HG03060 (cell line): ENCODE measurements at regions not wholly inside any gene's neighbourhood (a gene's known extent, or its start where the extent isn't known, plus 50 kb on each side); places are given as distances from the start of the nearest gene placed in this dataset.

Experiments
- ATAC-seq: cut with Tn5 transposase; IDR thresholded peaks from one replicate; pipeline ENCODE4 v1.9.1; 2021; ENCODE audit warnings: low read depth, moderate number of reproducible peaks; ENCODE audit not compliant: unreplicated experiment

DNA sequence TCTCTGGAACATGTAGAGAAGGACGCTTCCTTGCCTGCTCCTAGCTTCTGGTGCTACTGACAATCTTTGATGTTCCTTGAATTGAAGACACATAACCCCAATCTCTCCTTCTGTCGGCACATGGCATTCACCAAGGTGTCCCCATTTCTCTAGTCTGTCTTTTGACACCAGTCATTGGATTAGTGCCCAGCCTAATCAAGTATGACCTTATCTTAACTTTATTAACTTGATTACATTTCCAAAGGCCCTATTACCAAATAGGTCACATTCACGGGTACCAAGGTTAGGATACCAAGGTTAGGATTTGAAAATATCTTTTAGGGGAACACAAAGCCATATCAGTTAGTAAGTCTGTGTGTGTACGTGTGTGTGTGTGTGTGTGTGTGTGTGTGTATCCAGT is 377.9 kb downstream of the CMPK2 start:
- no peak for ATAC-seq

GRCh38 chr2:6492573-6492972 is 373.1 kb downstream of the CMPK2 start:
- ATAC-seq, result no peak

- no peak for ATAC-seq
Observed at GRCh38 chr2:6493266-6493665, 372.4 kb downstream of the CMPK2 start.

GRCh38 chr2:6493669-6494068 is 372.0 kb downstream of the CMPK2 start:
- no peak for ATAC-seq

GRCh38 chr2:6495466-6495865 is 370.2 kb downstream of the CMPK2 start:
- ATAC-seq, result no peak

GRCh38 chr2:6496376-6496775 is 369.3 kb downstream of the CMPK2 start:
- no peak for ATAC-seq

DNA sequence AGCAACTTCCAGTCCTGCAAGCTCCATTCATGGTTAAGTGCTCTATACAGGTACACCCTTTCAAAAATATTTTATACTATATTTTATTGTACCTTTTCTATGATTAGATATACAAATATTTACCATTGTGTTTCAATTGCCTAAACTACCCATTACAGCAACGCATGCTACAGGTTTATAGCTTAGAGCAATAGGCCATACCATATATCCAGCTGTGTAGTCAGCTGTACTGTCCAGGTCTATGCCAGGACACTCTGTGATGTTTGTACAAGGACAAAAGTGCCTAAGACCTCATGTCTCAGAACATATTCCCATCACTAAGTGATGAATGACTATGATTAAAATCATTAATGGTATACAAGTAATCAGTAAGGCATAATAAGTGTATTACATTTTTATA is 368.7 kb downstream of the CMPK2 start:
- ATAC-seq, result no peak

DNA sequence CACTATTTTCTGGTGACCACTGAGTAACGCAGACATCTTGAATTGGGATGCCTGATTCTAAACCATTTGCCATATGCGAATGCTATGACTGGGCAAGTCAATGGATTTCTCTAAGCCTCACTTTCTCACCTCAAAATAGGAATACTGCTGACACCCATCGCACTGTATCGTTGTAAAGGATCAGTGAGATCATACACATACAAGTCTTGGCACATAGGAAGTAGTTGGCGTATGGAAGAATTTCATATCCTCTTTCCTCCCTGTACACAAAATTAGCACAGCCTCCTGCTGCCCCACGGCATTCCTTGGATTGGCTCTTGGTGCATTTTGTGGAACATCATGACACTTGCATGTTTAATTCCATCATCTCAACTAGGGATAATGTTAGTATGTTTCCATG is 366.9 kb downstream of the CMPK2 start:
- ATAC-seq, result no peak

GRCh38 chr2:6499691-6500090 is 366.0 kb downstream of the CMPK2 start:
- no peak for ATAC-seq

GRCh38 chr2:6506361-6506794 is 359.3 kb downstream of the CMPK2 start:
- no peak for ATAC-seq

DNA sequence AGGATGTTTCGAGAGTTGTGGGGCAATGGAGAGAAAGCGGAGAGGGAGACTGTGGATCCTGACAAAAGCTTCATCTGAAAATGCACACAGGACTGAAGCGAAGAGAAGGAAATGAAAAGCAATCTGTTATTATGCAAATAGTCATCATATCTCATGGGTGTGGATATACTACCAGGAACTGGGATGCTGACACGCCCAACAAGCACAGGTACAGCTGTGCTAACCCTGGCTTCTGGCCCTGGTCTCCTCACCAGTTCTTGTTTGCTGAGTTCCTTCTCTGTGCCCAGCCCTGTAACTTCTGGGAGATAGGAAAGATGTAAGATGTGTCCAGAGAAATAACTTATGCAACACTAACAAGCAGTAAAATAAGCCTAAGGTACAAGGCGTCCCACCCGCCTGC is 358.8 kb downstream of the CMPK2 start:
- no peak for ATAC-seq

GRCh38 chr2:6510532-6510931 is 355.2 kb downstream of the CMPK2 start:
- no peak for ATAC-seq

DNA sequence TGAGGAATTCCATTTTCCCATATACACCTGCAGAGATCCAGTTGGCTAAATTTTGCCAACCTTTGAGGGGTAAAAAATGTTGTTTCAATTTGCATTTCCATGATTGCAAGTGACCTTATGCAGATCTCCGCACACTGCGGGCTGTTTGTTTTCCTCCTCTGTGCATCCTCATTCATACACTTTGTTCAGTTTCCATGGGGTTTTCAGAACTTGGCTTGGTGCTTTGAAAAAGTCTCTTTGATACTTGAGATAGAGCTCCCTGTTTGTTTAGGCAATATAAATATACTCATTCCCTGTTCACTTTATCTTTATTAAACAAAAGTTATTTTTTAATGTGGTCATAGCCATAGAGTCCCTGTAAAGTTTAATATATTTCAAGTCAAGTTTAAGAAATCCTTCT is 353.1 kb downstream of the CMPK2 start:
- ATAC-seq, result no peak

DNA sequence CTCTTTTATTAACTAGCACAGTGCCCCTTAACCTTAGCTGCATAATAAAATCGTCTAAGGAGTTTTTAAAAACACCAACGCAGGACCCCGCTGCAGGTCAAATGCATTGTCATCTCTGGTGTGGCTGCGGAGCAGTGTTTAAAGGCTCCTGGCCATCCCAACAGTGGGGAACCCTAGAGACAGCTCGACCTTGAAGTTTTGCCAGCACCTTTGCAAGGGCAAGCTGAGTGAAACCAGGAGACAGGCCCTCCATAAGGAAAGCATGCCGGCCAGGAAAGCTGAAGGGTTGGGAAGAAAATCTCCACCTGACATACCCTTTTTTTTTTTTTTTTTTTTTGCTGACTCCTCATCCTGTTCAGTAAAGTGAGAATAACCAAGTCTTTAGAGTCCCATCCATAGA is 349.0 kb downstream of the CMPK2 start:
- no peak for ATAC-seq

DNA sequence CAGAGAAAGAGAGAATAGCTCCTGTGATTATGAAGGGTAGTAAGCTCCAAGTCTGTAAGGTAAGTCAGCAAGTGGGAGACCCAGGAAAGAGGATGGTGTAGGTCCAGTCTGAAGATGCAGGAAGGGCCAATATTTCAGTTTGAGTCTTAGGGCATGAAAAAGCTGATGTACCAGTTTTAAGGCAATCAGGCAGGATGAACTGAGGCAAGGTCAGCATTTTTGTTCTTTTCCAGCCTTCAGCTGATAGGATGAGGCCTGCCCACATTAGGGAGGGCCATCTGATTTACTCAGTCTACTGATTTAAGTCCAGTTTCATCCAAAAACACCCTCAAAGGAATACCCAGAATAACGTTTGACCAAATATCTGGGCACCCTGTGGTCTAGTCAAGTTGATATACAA is 347.3 kb downstream of the CMPK2 start:
- ATAC-seq, result no peak

- ATAC-seq, result no peak
Observed at GRCh38 chr2:6523476-6523875, 342.2 kb downstream of the CMPK2 start.

DNA sequence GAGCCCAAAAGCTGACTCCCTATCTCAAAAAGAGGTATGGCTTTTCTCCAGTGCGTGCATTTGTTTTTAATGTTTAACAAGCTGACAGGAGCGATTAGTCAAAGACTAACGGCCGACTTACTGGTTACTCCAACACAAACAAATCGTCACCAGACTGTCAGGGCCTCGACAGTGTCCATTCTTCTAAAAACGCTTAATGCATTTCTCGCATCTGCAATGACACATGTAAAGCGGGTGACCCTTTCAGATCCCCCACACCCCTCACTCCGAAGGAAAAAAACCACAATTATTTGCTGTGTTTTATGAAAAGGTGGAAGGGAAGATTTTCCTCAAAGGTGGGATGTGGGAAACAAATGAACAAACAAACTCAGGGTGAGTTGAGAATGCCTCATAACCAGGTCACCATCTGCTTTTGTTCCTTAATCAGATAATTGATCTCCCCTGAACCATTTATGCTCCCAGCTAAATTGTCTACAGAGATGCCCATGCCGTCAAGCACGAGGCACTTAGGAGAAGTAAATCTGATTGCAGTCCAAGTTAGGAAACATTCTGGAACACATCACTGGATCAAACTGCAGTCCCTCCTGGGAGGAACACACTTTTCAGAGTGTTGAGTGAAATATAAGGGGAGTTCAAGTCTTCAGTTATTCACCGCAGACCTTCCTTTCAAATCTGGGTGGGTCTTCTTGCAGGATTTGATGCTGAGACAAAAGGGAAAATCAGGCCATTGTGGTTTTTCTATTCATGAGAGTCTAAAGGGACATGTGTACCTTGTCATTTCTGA is 340.8 kb downstream of the CMPK2 start:
- ATAC-seq, result no peak

- ATAC-seq, result no peak
Observed at GRCh38 chr2:6525475-6525964, 340.2 kb downstream of the CMPK2 start.

GRCh38 chr2:6526093-6526824 is 339.4 kb downstream of the CMPK2 start:
- no peak for ATAC-seq

DNA sequence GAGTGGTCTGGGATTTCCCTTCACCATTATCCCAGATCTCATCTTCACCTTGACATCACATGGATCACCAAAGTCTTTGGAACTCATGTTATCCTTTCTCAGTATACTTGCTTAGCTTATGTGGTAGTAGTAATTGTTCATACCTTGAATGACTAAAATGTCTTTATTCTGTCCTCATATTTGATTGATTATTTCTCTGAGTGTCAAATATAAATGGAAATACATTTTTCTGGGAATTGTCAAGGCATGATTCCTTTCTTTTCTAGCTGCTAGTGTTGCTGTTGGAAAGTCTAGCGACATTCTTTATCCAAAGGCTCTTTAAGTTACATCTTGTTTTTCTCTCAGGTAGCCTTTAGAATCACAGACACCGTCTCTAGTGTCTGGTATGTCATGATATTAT is 334.4 kb downstream of the CMPK2 start:
- no peak for ATAC-seq

- no peak for ATAC-seq
Observed at GRCh38 chr2:6535572-6535971, 330.1 kb downstream of the CMPK2 start.

GRCh38 chr2:6538607-6539006 is 327.1 kb downstream of the CMPK2 start:
- ATAC-seq, result no peak
